B cell (primary cell): ENCODE measurements at regions not wholly inside any gene's neighbourhood (a gene's known extent, or its start where the extent isn't known, plus 50 kb on each side); places are given as distances from the start of the nearest gene placed in this dataset.

Experiments used
- ATAC-seq: fragments of 200-7000 bp; cut with Tn5 transposase; one replicate; pipeline ENCODE4 v1.10.0; 2021; ENCODE audit warnings: low read depth, mild to moderate bottlenecking, moderate number of reproducible peaks, moderate library complexity
- CTCF ChIA-PET: fragments of 350-600 bp; sonication (Branson Sonifier 250); formaldehyde crosslinking; loops from one replicate; lab custom pipeline; 2021; ENCODE audit warnings: antibody characterized with exemption, inconsistent platforms; lab: Charles Lee
- POLR2A ChIA-PET: fragments of 350-600 bp; sonication (Branson Sonifier 250); formaldehyde crosslinking; loops from one replicate; lab custom pipeline; 2021; ENCODE audit warnings: antibody characterized with exemption; lab: Charles Lee
- DNase-seq: peaks from one replicate; pipeline ENCODE4 v3.0.0; 2013
- H2AFZ ChIP-seq: 2 replicates; pipeline ENCODE4 v1.6.1; 2012; ENCODE audit warnings: mild to moderate bottlenecking, low read depth, low read length; ENCODE audit not compliant: insufficient read depth, poor library complexity, severe bottlenecking
- H3K27ac ChIP-seq, 2 donors: 1 replicate in 1 of 2; 2 replicates in 1 of 2; pipeline ENCODE4 v1.5.1; 2012 to 2013; ENCODE audit warnings: low read length in 2 of 2, mild to moderate bottlenecking in 2 of 2, moderate library complexity in 1 of 2
- H3K27me3 ChIP-seq, 4 experiments: fragments of 200-600 bp in 1 of 4; sonication (generic) in 1 of 4; replicated peaks in 1 of 4; 1 replicate in 2 of 4; 2 replicates in 2 of 4; pipeline versions ENCODE4 v1.6.1 to v1.7.0; 2013 to 2016; ENCODE audit warnings: low read length in 3 of 4, mild to moderate bottlenecking in 2 of 4, mixed read lengths in 1 of 4, moderate library complexity in 1 of 4; ENCODE audit not compliant: insufficient read depth in 4 of 4, control insufficient read depth in 3 of 4; ENCODE audit errors: control extremely low read depth in 1 of 4
- H3K36me3 ChIP-seq, 2 experiments: replicated peaks in 1 of 2; 1 replicate in 1 of 2; 2 replicates in 1 of 2; pipeline versions ENCODE4 v1.6.1 to v1.7.1; 2013; ENCODE audit warnings: low read length in 1 of 2; ENCODE audit not compliant: insufficient read depth in 2 of 2, control insufficient read depth in 1 of 2; ENCODE audit errors: control extremely low read depth in 1 of 2, extremely low read depth in 1 of 2
- H3K4me1 ChIP-seq, 2 donors: fragments of 200-600 bp in 1 of 2; sonication (generic) in 1 of 2; 1 replicate in 1 of 2; 2 replicates in 1 of 2; pipeline versions ENCODE4 v1.5.1 to v1.6.1; 2013 to 2017; ENCODE audit warnings: low read length in 2 of 2; ENCODE audit not compliant: control insufficient read depth in 2 of 2, insufficient read depth in 2 of 2
- H3K4me2 ChIP-seq: replicated peaks from 2 replicates; pipeline ENCODE3; 2012; ENCODE audit warnings: mild to moderate bottlenecking, low read depth, low read length; ENCODE audit not compliant: poor library complexity, severe bottlenecking
- H3K4me3 ChIP-seq, 5 experiments: fragments of 200-600 bp in 1 of 5; sonication (generic) in 1 of 5; 1 replicate in 3 of 5; 2 replicates in 2 of 5; pipeline versions ENCODE4 v1.5.1 to v1.7.0; 2011 to 2016; ENCODE audit warnings: low read length in 4 of 5, mild to moderate bottlenecking in 4 of 5, low read depth in 2 of 5, control low read depth in 1 of 5, moderate library complexity in 1 of 5; ENCODE audit not compliant: insufficient read depth in 1 of 5; ENCODE audit errors: control extremely low read depth in 1 of 5, extremely low read depth in 1 of 5
- H3K79me2 ChIP-seq: fragments of 200-600 bp; sonication (generic); one replicate; pipeline ENCODE4 v1.6.0; 2016; ENCODE audit warnings: low read length; ENCODE audit not compliant: control insufficient read depth, insufficient read depth
- H3K9ac ChIP-seq: fragments of 200-600 bp; sonication (generic); 2 replicates; pipeline ENCODE4 v1.6.1; 2017; ENCODE audit warnings: mild to moderate bottlenecking, low read length, moderate library complexity
- H3K9me3 ChIP-seq, 3 donors: one replicate each; pipeline versions ENCODE4 v1.6.1 to v1.7.1; 2013; ENCODE audit warnings: low read length in 2 of 3; ENCODE audit not compliant: control insufficient read depth in 2 of 3, insufficient read depth in 1 of 3; ENCODE audit errors: control extremely low read depth in 1 of 3
- H4K20me1 ChIP-seq: 2 replicates; pipeline ENCODE4 v1.6.0; 2012; ENCODE audit warnings: mild to moderate bottlenecking, low read length; ENCODE audit not compliant: insufficient read depth, control insufficient read depth, poor library complexity, severe bottlenecking
- H3K27ac Mint-ChIP-seq: one replicate; pipeline ENCODE4 v1.8.0; 2021; ENCODE audit warnings: mixed read lengths
- H3K27me3 Mint-ChIP-seq: one replicate; pipeline ENCODE4 v1.8.0; 2021; ENCODE audit warnings: mixed read lengths
- H3K4me1 Mint-ChIP-seq: one replicate; pipeline ENCODE4 v1.8.0; 2021; ENCODE audit warnings: mixed read lengths
- H3K4me3 Mint-ChIP-seq: one replicate; pipeline ENCODE4 v1.8.0; 2021; ENCODE audit warnings: mixed read lengths
- H3K9me3 Mint-ChIP-seq: one replicate; pipeline ENCODE4 v1.8.0; 2022; ENCODE audit warnings: mixed read lengths; ENCODE audit not compliant: insufficient read depth
- EZH2 ChIP-seq: IDR thresholded peaks from 2 replicates; pipeline ENCODE4 v1.6.1; 2012; ENCODE audit warnings: borderline replicate concordance, low read depth, mild to moderate bottlenecking, moderate library complexity, low read length; ENCODE audit not compliant: insufficient read depth, poor library complexity, severe bottlenecking
- WGBS: methylation state at CpG from one replicate; pipeline ENCODE4 v1.1.5; 2013; ENCODE audit warnings: missing lambda C conversion rate; ENCODE audit not compliant: insufficient coverage; 5-methylcytosine and 5-hydroxymethylcytosine counted together
- intact Hi-C: fragments of 100-400 bp; cut with micrococcal nuclease; formaldehyde crosslinking; loops from one replicate; pipeline ENCODE4 v1.10.0; 2022
- TF ChIP-seq, protein P1 (sequence below): fragments of 200-600 bp; IDR thresholded peaks from one replicate; pipeline ENCODE4 v1.8.0; 2022; ENCODE audit warnings: antibody characterized with exemption, mild to moderate bottlenecking

DNA sequence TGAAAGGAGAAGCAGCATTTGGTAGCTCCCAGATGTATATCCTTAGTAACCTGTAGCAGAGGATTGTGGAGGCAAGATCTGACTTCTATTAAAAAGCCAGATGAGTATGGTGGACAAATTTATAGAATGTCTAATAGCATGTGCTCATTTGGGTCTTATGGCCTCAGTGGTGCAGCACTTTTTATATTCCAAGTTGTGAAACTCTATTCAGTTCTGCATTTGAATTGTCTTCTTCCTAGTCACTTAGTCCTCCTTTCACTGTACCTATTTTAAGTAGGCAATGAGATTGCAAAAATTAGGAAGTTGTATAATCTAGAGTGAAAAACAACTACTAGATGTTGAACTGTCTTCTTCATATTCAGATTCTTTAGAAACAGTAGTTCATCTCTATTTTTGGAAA lies 412.5 kb upstream of the PCDH9 start:
- POLR2A ChIA-PET = no interaction called here

GRCh38 chr13:67635754-67636153 lies 405.6 kb upstream of the PCDH9 start:
- POLR2A ChIA-PET = no interaction called here
- H3K4me1 ChIP-seq = no peaks in the 10 kb centered on the region
- no peaks in the 10 kb centered on the region for H3K27me3 Mint-ChIP-seq
- H3K4me2 ChIP-seq = no peak overlapping the region
- TF ChIP-seq, protein P1, sequence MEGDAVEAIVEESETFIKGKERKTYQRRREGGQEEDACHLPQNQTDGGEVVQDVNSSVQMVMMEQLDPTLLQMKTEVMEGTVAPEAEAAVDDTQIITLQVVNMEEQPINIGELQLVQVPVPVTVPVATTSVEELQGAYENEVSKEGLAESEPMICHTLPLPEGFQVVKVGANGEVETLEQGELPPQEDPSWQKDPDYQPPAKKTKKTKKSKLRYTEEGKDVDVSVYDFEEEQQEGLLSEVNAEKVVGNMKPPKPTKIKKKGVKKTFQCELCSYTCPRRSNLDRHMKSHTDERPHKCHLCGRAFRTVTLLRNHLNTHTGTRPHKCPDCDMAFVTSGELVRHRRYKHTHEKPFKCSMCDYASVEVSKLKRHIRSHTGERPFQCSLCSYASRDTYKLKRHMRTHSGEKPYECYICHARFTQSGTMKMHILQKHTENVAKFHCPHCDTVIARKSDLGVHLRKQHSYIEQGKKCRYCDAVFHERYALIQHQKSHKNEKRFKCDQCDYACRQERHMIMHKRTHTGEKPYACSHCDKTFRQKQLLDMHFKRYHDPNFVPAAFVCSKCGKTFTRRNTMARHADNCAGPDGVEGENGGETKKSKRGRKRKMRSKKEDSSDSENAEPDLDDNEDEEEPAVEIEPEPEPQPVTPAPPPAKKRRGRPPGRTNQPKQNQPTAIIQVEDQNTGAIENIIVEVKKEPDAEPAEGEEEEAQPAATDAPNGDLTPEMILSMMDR = no peak
- no peak for TF ChIP-seq EZH2
- no peak for DNase-seq
- no peak overlapping the region for H2AFZ ChIP-seq
- H3K4me3 Mint-ChIP-seq = no peak overlapping the region
- H3K4me3 ChIP-seq = no peak overlapping the region
- H3K36me3 ChIP-seq = no peaks in the 10 kb centered on the region
- no peak overlapping the region for H3K9ac ChIP-seq
- no peaks in the 10 kb centered on the region for H3K27me3 ChIP-seq
- no peaks in the 10 kb centered on the region for H3K79me2 ChIP-seq
- H3K9me3 Mint-ChIP-seq = no peaks in the 10 kb centered on the region
- no peaks in the 10 kb centered on the region for H3K4me1 Mint-ChIP-seq
- ATAC-seq = no peak
- H4K20me1 ChIP-seq = no peaks in the 10 kb centered on the region
- WGBS = 83% methylated on average over 2 of the region's 3 CpGs
- H3K9me3 ChIP-seq = no peaks in the 10 kb centered on the region
- CTCF ChIA-PET = no interaction called here
- H3K27ac ChIP-seq = no peak overlapping the region
- intact Hi-C loops = no loop called here
- H3K27ac Mint-ChIP-seq = no peak overlapping the region

More for the DNA sequence above, 412.5 kb upstream of the PCDH9 start:
- Mint-ChIP-seq H3K27ac (no peak overlapping the region), H3K9me3 (no peaks in the 10 kb centered on the region), H3K4me1 (no peaks in the 10 kb centered on the region), H3K4me3 (no peak overlapping the region), H3K27me3 (no peaks in the 10 kb centered on the region)
- intact Hi-C loops = no loop called here
- H3K27me3 ChIP-seq = no peaks in the 10 kb centered on the region
- ATAC-seq (no peak), DNase-seq (no peak)
- CTCF ChIA-PET = no interaction called here
- no peak overlapping the region for H3K27ac ChIP-seq
- H3K4me3 ChIP-seq = no peak overlapping the region
- H3K79me2 ChIP-seq = no peaks in the 10 kb centered on the region
- TF ChIP-seq, protein P1 = no peak
- TF ChIP-seq EZH2 = no peak
- no peak overlapping the region for H3K4me2 ChIP-seq
- H3K9ac ChIP-seq = no peak overlapping the region
- H3K9me3 ChIP-seq = peaks cover 0 to 3% (median 0%) of the 10 kb centered on the region in 3 donors
- H3K36me3 ChIP-seq = no peaks in the 10 kb centered on the region
- H4K20me1 ChIP-seq = no peaks in the 10 kb centered on the region
- H3K4me1 ChIP-seq = no peaks in the 10 kb centered on the region
- no peak overlapping the region for H2AFZ ChIP-seq
